Heart right ventricle (tissue), 16 donors: ENCODE measurements at regions not wholly inside any gene's neighbourhood (a gene's known extent, or its start where the extent isn't known, plus 50 kb on each side); places are given as distances from the start of the nearest gene placed in this dataset.

ENCODE experiments used
- ATAC-seq, 8 donors: fragments of 200-7000 bp; cut with Tn5 transposase; one replicate each; pipeline ENCODE4 v1.9.1; 2020; ENCODE audit warnings: mild to moderate bottlenecking in 8 of 8, moderate library complexity in 8 of 8, moderate number of reproducible peaks in 1 of 8
- DNase-seq, 2 donors: peaks; one replicate each; pipeline ENCODE4 v3.0.0-alpha.2; 2020
- H3K27ac ChIP-seq, 10 donors: fragments of 200-600 bp; sonication (generic) in 2 of 10; one replicate each; pipeline versions ENCODE4 v1.5.0 to v1.8.0; 2020 to 2022; ENCODE audit warnings: mild to moderate bottlenecking in 3 of 10
- H3K27me3 ChIP-seq, 7 donors: fragments of 200-600 bp; one replicate each; pipeline ENCODE4 v1.8.0; 2021 to 2022; ENCODE audit warnings: mild to moderate bottlenecking in 2 of 7
- H3K36me3 ChIP-seq, 9 donors: fragments of 200-600 bp; sonication (generic) in 1 of 9; one replicate each; pipeline versions ENCODE4 v1.5.0 to v1.8.0; 2020 to 2022; ENCODE audit warnings: mild to moderate bottlenecking in 2 of 9
- H3K4me1 ChIP-seq, 9 donors: fragments of 200-600 bp; sonication (generic) in 1 of 9; one replicate each; pipeline versions ENCODE4 v1.5.0 to v1.8.0; 2020 to 2022; ENCODE audit warnings: mild to moderate bottlenecking in 4 of 9
- H3K4me3 ChIP-seq, 10 donors: fragments of 200-600 bp; sonication (generic) in 2 of 10; one replicate each; pipeline versions ENCODE4 v1.5.0 to v1.8.0; 2020 to 2022; ENCODE audit warnings: mild to moderate bottlenecking in 7 of 10, moderate library complexity in 2 of 10
- H3K9me3 ChIP-seq, 11 donors: fragments of 200-600 bp in 10 of 11; sonication (generic) in 2 of 11; one replicate each; pipeline versions ENCODE4 v1.5.0 to v1.8.0; 2013 to 2022; ENCODE audit warnings: mild to moderate bottlenecking in 2 of 11, control low read depth in 1 of 11, moderate library complexity in 1 of 11
- WGBS, 2 donors: extraction: QIAGEN DNeasy Blood & Tissue Kit; methylation state at CpG; one replicate each; pipeline ENCODE4 v1.1.7; 2013; ENCODE audit warnings: inconsistent platforms in 1 of 2; 5-methylcytosine and 5-hydroxymethylcytosine counted together
- intact Hi-C, 10 donors: fragments of 100-400 bp; cut with DNase I; formaldehyde crosslinking; loops; one replicate each; pipeline versions ENCODE4 v1.11.1 to v1.14.2; 2022
- TF ChIP-seq, protein P1 (sequence below), 9 donors: fragments of 200-600 bp; sonication (generic) in 2 of 9; IDR thresholded peaks; one replicate each; pipeline versions ENCODE4 v1.5.0 to v1.8.0; 2021 to 2022; ENCODE audit warnings: antibody characterized with exemption in 9 of 9, mild to moderate bottlenecking in 5 of 9, moderate library complexity in 1 of 9
- donor health status: Arrhythmogenic right ventricular cardiomyopathy.
- donor health status: ischemic (EF 13 %, LVEDD 7.1; RV severe dilation, severe dysfunction).
- donor health status: healthy with polysubstance abuse.
- donor health status: DM: no; HTN: yes; CAD: no.
- donor health status: DM: no; HTN: no; CAD: no.
- donor health status: ischemic (EF 25% LVEDD 6.9; RV normal size, moderate dysfunction).
- donor health status: ischemic (EF 25% LVEDD 5.7; RV mildly dilated, moderate dysfunction).
- donor health status: healthy.
- donor health status: DM: yes; HTN: yes; CAD: no.
- donor health status: Ischemic cardiomyopathy.
- donor health status: ischemic (EF 35%, LVEDD 5.7; RV mildly dilated, moderate dysfunction).
- donor health status: nonischemic (EF 11% LVEDD 7.7; RV severe dilation, severe dysfunction).
- donor health status: DM: yes; HTN: yes; CAD: no.
- donor health status: PGD.
- donor health status: ischemic (EF 29% LVEDD 5.4; RV normal size, mild dysfunction).
- donor health status: nonischemic (EF 23%, LVEDD 6.1; RV moderate dilation, normal function).

DNA sequence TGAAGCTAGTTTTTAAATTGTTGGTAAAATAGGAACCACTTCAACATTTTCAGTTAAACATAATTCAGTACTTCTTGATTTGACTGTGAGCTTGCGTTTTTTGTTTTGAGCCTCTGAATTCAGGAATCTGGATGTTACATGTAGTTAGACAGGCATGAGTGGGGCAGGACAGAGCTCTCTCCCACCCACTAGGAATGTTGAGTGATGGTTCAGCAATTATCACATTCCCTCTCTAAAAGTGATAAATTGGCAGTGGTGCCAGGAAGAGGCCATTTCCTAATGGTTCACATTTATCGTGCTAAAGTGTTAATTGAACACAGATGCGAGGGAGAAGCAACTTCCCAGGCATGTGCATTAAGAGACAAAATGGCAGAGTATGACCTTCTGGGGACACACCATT, 465.5 kb upstream of the HTR1E start:
- TF ChIP-seq, protein P1, sequence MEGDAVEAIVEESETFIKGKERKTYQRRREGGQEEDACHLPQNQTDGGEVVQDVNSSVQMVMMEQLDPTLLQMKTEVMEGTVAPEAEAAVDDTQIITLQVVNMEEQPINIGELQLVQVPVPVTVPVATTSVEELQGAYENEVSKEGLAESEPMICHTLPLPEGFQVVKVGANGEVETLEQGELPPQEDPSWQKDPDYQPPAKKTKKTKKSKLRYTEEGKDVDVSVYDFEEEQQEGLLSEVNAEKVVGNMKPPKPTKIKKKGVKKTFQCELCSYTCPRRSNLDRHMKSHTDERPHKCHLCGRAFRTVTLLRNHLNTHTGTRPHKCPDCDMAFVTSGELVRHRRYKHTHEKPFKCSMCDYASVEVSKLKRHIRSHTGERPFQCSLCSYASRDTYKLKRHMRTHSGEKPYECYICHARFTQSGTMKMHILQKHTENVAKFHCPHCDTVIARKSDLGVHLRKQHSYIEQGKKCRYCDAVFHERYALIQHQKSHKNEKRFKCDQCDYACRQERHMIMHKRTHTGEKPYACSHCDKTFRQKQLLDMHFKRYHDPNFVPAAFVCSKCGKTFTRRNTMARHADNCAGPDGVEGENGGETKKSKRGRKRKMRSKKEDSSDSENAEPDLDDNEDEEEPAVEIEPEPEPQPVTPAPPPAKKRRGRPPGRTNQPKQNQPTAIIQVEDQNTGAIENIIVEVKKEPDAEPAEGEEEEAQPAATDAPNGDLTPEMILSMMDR (IDR thresholded peaks at IDR 0.05), result no peak
- Histone ChIP-seq H3K27me3 (no peaks in the 10 kb centered on the region), H3K4me3 (no peak overlapping the region), H3K27ac (no peak overlapping the region), H3K4me1 (no peaks in the 10 kb centered on the region), H3K9me3 (no peaks in the 10 kb centered on the region), H3K36me3 (no peaks in the 10 kb centered on the region)
- intact Hi-C loops, result no loop called here
- 49 to 51% methylated on average over 3 of the region's 3 CpGs for WGBS, 2 donors
- ATAC-seq, result no peak
- no peak for DNase-seq

DNA sequence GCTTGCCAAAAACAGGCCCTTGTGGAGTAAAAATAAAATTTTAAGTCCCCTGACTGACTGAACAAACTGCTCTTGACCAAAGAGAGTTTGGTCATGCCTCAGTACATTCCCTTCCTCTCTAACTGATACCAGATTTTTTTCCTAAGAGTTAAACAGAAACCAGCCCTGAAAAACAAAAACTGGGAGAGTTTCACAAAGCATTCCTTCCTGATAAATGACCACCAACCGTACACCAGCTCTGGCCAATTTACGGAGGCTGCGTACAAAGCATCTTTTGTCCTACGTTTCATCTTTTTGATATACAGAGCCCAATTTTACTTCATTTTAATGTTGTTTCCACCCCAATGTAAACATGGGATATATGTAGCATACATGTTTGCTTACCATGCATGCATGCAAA, 477.4 kb upstream of the HTR1E start:
- H3K9me3 ChIP-seq, result peaks cover 0 to 34% (median 0%) of the 10 kb centered on the region in 11 donors
- H3K4me3 ChIP-seq, result no peak overlapping the region
- WGBS, 2 donors, result 63 to 82% methylated on average over 4 of the region's 4 CpGs
- ATAC-seq, result no peak
- no peaks in the 10 kb centered on the region for H3K27me3 ChIP-seq
- no peaks in the 10 kb centered on the region for H3K36me3 ChIP-seq
- TF ChIP-seq, protein P1 (IDR thresholded peaks at IDR 0.05), result no peak
- no peak overlapping the region for H3K27ac ChIP-seq
- intact Hi-C loops, result no loop called here
- H3K4me1 ChIP-seq, result no peaks in the 10 kb centered on the region
- DNase-seq, result no peak

DNA sequence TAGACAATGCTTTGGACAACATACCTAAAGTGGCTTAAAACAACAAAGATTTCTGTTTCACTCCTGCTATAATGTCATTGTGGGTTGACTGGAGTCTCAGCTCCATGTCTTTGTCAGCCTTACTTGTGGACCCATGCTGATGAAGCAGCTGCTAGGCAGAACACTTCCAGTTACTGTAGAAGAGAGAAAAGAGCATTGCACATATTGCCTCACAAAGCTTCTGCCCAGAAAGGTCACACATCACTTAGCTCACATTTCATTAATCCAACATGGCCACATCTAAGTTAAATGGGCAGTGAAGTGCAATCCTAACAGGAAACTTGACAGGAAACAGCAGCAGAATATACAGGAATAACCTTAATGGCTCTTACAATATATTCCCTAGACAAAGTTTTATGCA, 480.5 kb upstream of the HTR1E start:
- TF ChIP-seq, protein P1 (IDR thresholded peaks at IDR 0.05), result no peak
- Histone ChIP-seq H3K9me3 (peaks cover 0 to 38% (median 0%) of the 10 kb centered on the region in 11 donors), H3K36me3 (no peaks in the 10 kb centered on the region), H3K27me3 (no peaks in the 10 kb centered on the region), H3K4me1 (no peaks in the 10 kb centered on the region), H3K4me3 (no peak overlapping the region), H3K27ac (no peak overlapping the region)
- intact Hi-C loops, result no loop called here
- DNase-seq (no peak), ATAC-seq (no peak)

DNA sequence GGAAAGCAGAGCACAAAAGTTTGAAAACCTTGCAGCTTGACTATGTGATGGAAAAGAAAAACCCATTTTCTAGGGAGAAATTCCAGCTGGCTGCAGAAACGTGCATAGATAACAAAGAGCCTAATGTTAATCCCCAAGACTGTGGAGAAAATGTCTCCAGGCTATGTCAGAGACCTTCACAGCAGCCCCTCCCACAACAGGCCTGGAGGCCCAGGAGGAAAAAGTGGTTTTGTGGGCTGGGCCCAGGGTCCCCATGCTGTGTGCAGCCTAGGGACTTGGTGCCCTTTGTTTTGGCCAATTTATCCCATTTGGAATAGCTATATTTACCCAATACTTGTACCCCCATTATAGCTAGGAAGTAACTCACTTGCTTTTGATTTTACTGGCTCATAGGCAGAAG, 484.1 kb upstream of the HTR1E start:
- 31 to 42% methylated on average over 1 of the region's 1 CpG for WGBS, 2 donors
- H3K36me3 ChIP-seq, result no peaks in the 10 kb centered on the region
- no peaks in the 10 kb centered on the region for H3K27me3 ChIP-seq
- peaks cover 0 to 23% (median 0%) of the 10 kb centered on the region in 11 donors for H3K9me3 ChIP-seq
- H3K4me3 ChIP-seq, result no peak overlapping the region
- ATAC-seq (no peak), DNase-seq (no peak)
- TF ChIP-seq, protein P1 (IDR thresholded peaks at IDR 0.05), result no peak
- intact Hi-C loops, result no loop called here
- H3K4me1 ChIP-seq, result no peaks in the 10 kb centered on the region
- H3K27ac ChIP-seq, result no peak overlapping the region

DNA sequence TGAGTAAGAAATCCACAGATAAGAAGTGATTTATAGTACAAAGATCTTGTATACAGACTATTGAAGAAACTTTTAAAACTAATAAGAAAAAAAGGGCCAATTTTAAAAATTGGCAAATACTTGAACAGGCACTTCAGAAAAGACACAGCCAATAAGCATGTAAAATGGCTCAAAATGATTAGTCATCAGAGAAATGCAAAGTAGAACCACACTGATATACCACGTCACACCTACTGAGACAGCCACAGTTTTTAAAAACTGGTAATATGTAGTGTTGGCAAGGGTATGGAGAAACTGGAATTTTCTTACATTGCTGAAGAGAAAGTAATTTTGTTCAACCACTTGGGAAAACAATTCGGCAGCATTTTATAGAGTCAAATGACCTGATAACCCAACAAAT, 488.9 kb upstream of the HTR1E start:
- Histone ChIP-seq H3K4me3 (no peak overlapping the region), H3K36me3 (no peaks in the 10 kb centered on the region), H3K4me1 (no peaks in the 10 kb centered on the region), H3K9me3 (peaks cover 0 to 17% (median 0%) of the 10 kb centered on the region in 11 donors), H3K27me3 (no peaks in the 10 kb centered on the region), H3K27ac (no peak overlapping the region)
- no peak for DNase-seq
- no peak for ATAC-seq
- intact Hi-C loops, result no loop called here
- TF ChIP-seq, protein P1 (IDR thresholded peaks at IDR 0.05), result no peak
- WGBS, 2 donors, result 74 to 79% methylated on average over 2 of the region's 2 CpGs
